Transverse colon (tissue), 4 donors: ENCODE measurements at regions not wholly inside any gene's neighbourhood (a gene's known extent, or its start where the extent isn't known, plus 50 kb on each side); places are given as distances from the start of the nearest gene placed in this dataset.

Experiments used
- DNase-seq: peaks from one replicate; pipeline ENCODE4 v3.0.0-alpha.2; 2019
- H3K27ac ChIP-seq, 4 donors: fragments of 200-600 bp; sonication (generic); 2 replicates each; pipeline ENCODE4 v1.5.1; 2016 to 2018; ENCODE audit warnings: inconsistent platforms in 4 of 4
- H3K27me3 ChIP-seq: fragments of 200-600 bp; sonication (generic); 2 replicates; pipeline ENCODE4 v1.5.1; 2017; ENCODE audit warnings: inconsistent platforms
- H3K36me3 ChIP-seq, 4 donors: fragments of 200-600 bp; sonication (generic); 2 replicates each; pipeline ENCODE4 v1.5.1; 2017 to 2019; ENCODE audit warnings: inconsistent platforms in 4 of 4
- H3K4me1 ChIP-seq, 4 donors: fragments of 200-600 bp; sonication (generic); 2 replicates each; pipeline ENCODE4 v1.5.1; 2017 to 2020; ENCODE audit warnings: inconsistent platforms in 4 of 4
- H3K4me3 ChIP-seq, 4 donors: fragments of 200-600 bp; sonication (generic); 1 replicate in 1 of 4; 2 replicates in 3 of 4; pipeline versions ENCODE4 v1.5.1 to v1.6.1; 2017 to 2019; ENCODE audit warnings: inconsistent platforms in 4 of 4
- H3K9me3 ChIP-seq, 2 donors: fragments of 200-600 bp; sonication (generic); 2 replicates each; pipeline ENCODE4 v1.5.1; 2017 to 2019; ENCODE audit warnings: inconsistent platforms in 2 of 2
- EP300 ChIP-seq: sonication (generic); formaldehyde crosslinking; IDR thresholded peaks from one replicate; pipeline ENCODE4 v1.6.1; 2017; ENCODE audit warnings: antibody characterized with exemption, low read depth
- POLR2A ChIP-seq: fragments of 450-650 bp; IDR thresholded peaks from one replicate; pipeline ENCODE4 v1.6.1; 2016; ENCODE audit warnings: antibody characterized with exemption, mild to moderate bottlenecking, moderate library complexity
- POLR2AphosphoS5 ChIP-seq, 3 donors: sonication (generic); formaldehyde crosslinking; IDR thresholded peaks; one replicate each; pipeline ENCODE4 v1.6.1; 2016; ENCODE audit warnings: antibody characterized with exemption in 3 of 3
- WGBS, 2 donors: methylation state at CpG; one replicate each; pipeline ENCODE4 v1.1.5; 2018; ENCODE audit warnings: low coverage in 1 of 2; 5-methylcytosine and 5-hydroxymethylcytosine counted together
- in situ Hi-C, 4 donors: fragments of 200-750 bp; cut with MboI; loops; one replicate each; pipeline versions ENCODE4 v1.15.0 to v1.15.1; 2017; ENCODE audit warnings: low sequenced_read_pairs in 3 of 4, low pct_ligation_motif_present in 1 of 4, low pct_unique_long_range_greater_than_20kb in 1 of 4
- intact Hi-C: fragments of 100-400 bp; cut with DNase I; formaldehyde crosslinking; loops from one replicate; pipeline ENCODE4 v1.15.1; 2023; ENCODE audit warnings: low total_unique reads
- TF ChIP-seq, protein P1 (sequence below), 5 experiments: fragments of 200-600 bp in 3 of 5; fragments of 450-650 bp in 2 of 5; sonication (generic) in 3 of 5; IDR thresholded peaks; 1 replicate in 2 of 5; 2 replicates in 3 of 5; pipeline ENCODE4 v1.5.1; 2016 to 2017; ENCODE audit warnings: antibody characterized with exemption in 5 of 5, inconsistent platforms in 3 of 5, mild to moderate bottlenecking in 2 of 5, moderate library complexity in 1 of 5

DNA sequence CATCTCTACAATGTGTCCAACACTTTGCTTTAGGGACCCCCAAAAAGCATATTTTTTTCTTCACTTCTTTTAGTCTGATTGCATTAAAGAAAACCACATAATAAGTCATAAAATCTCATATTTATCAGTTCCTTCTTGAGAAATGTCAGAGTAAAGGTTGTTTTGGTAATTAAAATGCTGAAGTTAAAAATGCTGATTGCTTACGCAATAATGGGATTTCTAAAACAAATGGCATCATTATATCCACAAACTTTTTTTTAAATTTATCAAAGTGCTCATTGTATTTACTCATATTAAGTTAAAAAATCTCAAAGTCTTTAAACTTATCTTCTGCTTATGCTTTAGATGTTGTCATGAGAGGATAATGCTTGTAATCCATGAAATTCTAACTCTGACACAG, 737.2 kb upstream of the ARGLU1 start:
- intact Hi-C loops (no loop called here), in situ Hi-C loops (no loop called here)
- H3K36me3 ChIP-seq: no peaks in the 10 kb centered on the region
- H3K27me3 ChIP-seq: no peaks in the 10 kb centered on the region
- no peak overlapping the region for H3K4me3 ChIP-seq
- TF ChIP-seq, protein P1, sequence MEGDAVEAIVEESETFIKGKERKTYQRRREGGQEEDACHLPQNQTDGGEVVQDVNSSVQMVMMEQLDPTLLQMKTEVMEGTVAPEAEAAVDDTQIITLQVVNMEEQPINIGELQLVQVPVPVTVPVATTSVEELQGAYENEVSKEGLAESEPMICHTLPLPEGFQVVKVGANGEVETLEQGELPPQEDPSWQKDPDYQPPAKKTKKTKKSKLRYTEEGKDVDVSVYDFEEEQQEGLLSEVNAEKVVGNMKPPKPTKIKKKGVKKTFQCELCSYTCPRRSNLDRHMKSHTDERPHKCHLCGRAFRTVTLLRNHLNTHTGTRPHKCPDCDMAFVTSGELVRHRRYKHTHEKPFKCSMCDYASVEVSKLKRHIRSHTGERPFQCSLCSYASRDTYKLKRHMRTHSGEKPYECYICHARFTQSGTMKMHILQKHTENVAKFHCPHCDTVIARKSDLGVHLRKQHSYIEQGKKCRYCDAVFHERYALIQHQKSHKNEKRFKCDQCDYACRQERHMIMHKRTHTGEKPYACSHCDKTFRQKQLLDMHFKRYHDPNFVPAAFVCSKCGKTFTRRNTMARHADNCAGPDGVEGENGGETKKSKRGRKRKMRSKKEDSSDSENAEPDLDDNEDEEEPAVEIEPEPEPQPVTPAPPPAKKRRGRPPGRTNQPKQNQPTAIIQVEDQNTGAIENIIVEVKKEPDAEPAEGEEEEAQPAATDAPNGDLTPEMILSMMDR (IDR thresholded peaks at IDR 0.05): no peak
- no peak for TF ChIP-seq POLR2A
- no peak for TF ChIP-seq EP300
- no peak for TF ChIP-seq POLR2AphosphoS5 (IDR thresholded peaks at IDR 0.05)
- no peaks in the 10 kb centered on the region for H3K4me1 ChIP-seq
- no peak for DNase-seq
- H3K9me3 ChIP-seq: no peaks in the 10 kb centered on the region
- 73 to 83% methylated on average over 1 of the region's 1 CpG for WGBS, 2 donors
- H3K27ac ChIP-seq: no peak overlapping the region

DNA sequence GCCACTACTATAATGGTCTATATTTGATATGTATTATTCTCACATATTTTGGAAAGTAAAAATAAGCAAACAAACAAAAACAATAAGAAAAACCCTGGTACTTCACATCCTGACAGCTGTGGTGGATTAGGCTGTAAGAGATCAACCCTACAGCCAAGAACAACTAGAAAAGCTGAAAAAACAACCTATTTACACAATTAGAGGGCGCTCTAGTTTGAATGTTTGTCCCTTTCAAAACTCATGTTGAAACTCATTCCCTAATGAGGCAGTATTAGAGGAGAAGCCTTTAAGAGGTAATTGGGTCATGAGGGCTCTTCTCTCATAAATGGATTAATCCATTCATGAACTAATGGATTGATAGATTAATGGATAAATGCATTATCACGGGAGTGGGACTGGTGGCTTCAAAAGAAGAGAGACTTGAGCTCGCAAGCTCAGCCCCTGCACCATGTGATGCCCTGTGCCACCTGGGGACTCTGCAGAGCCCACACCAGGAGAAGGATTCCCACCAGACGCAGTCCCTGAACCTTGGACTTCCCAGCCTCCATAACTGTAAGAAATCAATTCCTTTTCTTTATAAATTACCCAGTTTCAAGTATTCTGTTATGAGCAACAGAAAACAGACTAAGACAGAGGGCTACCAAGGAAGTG, 733.9 kb upstream of the ARGLU1 start:
- Histone ChIP-seq H3K4me1 (no peaks in the 10 kb centered on the region), H3K9me3 (no peaks in the 10 kb centered on the region), H3K27me3 (no peaks in the 10 kb centered on the region), H3K4me3 (no peak overlapping the region), H3K36me3 (no peaks in the 10 kb centered on the region), H3K27ac (no peak overlapping the region)
- DNase-seq: no peak
- 64 to 65% methylated on average over 3 to 4 of the region's 4 CpGs for WGBS, 2 donors
- in situ Hi-C loops (no loop called here), intact Hi-C loops (no loop called here)
- TF ChIP-seq, protein P1 (IDR thresholded peaks at IDR 0.05): no peak
- TF ChIP-seq POLR2A (no peak), EP300 (no peak), POLR2AphosphoS5 (IDR thresholded peaks at IDR 0.05) (no peak)

DNA sequence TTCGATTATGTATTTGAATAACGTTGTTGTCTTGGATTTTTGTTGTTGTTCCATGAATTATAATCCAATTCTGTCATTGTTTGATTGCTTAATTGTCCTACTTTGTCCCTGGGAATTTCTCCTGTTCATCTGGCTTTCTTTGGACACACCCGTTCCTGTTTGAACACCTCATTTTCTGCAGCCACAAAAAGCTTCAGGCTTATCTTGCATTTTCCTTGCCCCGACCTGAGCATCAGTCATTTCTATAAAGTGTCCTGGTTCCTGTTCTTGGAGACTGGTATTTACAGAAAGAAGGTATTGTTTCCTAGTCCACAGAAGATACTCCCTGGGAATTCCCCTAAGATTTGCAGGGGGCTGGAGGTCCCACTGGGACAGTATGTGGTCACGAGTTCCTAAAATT, 731.8 kb upstream of the ARGLU1 start:
- no peaks in the 10 kb centered on the region for H3K27me3 ChIP-seq
- 42 to 52% methylated on average over 4 to 5 of the region's 5 CpGs for WGBS, 2 donors

DNA sequence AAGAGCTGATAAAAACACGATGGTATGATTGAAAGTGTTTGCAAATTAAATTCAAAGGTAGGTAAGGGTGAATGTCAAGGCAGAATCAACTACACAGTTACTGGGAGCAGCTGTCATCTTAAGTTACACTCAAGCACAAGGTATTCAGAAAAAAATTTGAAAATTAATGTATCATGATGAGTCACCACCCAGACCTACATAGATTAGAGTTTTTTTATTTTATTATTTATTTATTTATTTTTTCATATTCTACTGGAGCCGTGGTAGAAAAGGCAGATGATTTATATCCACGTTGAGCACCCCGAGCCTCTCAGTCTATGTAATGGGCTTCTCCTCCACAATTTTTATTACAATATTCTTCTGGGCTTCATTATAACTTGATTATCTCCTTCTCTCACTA, 728.9 kb upstream of the ARGLU1 start:
- in situ Hi-C loops (no loop called here), intact Hi-C loops (no loop called here)
- no peaks in the 10 kb centered on the region for H3K9me3 ChIP-seq
- H3K36me3 ChIP-seq: no peaks in the 10 kb centered on the region
- H3K4me3 ChIP-seq: no peak overlapping the region
- WGBS, 2 donors: 55 to 72% methylated on average over 4 of the region's 4 CpGs
- no peaks in the 10 kb centered on the region for H3K4me1 ChIP-seq
- no peak overlapping the region for H3K27ac ChIP-seq
- TF ChIP-seq, protein P1 (IDR thresholded peaks at IDR 0.05): no peak
- TF ChIP-seq POLR2AphosphoS5 (IDR thresholded peaks at IDR 0.05): no peak
- TF ChIP-seq POLR2A: no peak
- TF ChIP-seq EP300: no peak
- no peaks in the 10 kb centered on the region for H3K27me3 ChIP-seq
- DNase-seq: no peak

More for the DNA sequence above, 731.8 kb upstream of the ARGLU1 start:
- Histone ChIP-seq H3K36me3 (no peaks in the 10 kb centered on the region), H3K9me3 (no peaks in the 10 kb centered on the region), H3K4me1 (no peaks in the 10 kb centered on the region), H3K27ac (no peak overlapping the region), H3K4me3 (no peak overlapping the region)
- in situ Hi-C loops (no loop called here), intact Hi-C loops (no loop called here)
- TF ChIP-seq POLR2A (no peak), POLR2AphosphoS5 (IDR thresholded peaks at IDR 0.05) (no peak), EP300 (no peak)
- TF ChIP-seq, protein P1 (IDR thresholded peaks at IDR 0.05): no peak
- no peak for DNase-seq
